Stimulated activated CD4-positive, alpha-beta T cell treated with anti-CD3 and anti-CD28 coated beads, Interleukin-2, amount 100 ng/mL, for 48 hours (primary cell): ENCODE measurements at regions not wholly inside any gene's neighbourhood (a gene's known extent, or its start where the extent isn't known, plus 50 kb on each side); places are given as distances from the start of the nearest gene placed in this dataset.

Source experiments
- DNase-seq, 2 donors: peaks; one replicate each; pipeline ENCODE4 v3.0.0-alpha.2; 2020

- no peak for DNase-seq
These were observed 118.5 kb upstream of the NWD2 start for GRCh38 chr4:37126051-37126450.

GRCh38 chr4:37130465-37130864 lies 114.1 kb upstream of the NWD2 start:
- DNase-seq: no peak

GRCh38 chr4:37132351-37132974 lies 112.1 kb upstream of the NWD2 start:
- DNase-seq: no peak

- DNase-seq: no peak
These were observed 111.6 kb upstream of the NWD2 start for GRCh38 chr4:37132975-37133360.

- DNase-seq: no peak
These were observed 106.4 kb upstream of the NWD2 start for GRCh38 chr4:37138019-37138653.

GRCh38 chr4:37138789-37139188 lies 105.8 kb upstream of the NWD2 start:
- DNase-seq: no peak

- no peak for DNase-seq
These were observed 104.6 kb upstream of the NWD2 start for GRCh38 chr4:37139987-37140386.

- no peak for DNase-seq
These were observed 98.3 kb upstream of the NWD2 start for GRCh38 chr4:37146260-37146659.

- no peak for DNase-seq
These were observed 86.9 kb upstream of the NWD2 start for GRCh38 chr4:37157476-37158167.

- no peak for DNase-seq
These were observed 83.9 kb upstream of the NWD2 start for GRCh38 chr4:37160653-37161052.

GRCh38 chr4:37165844-37166243 lies 78.7 kb upstream of the NWD2 start:
- no peak for DNase-seq

GRCh38 chr4:37169956-37170355 lies 74.6 kb upstream of the NWD2 start:
- no peak for DNase-seq

- DNase-seq: peak in 1 of 2 donors; percentile 1
These were observed 56.4 kb upstream of the NWD2 start for GRCh38 chr4:37188100-37188499.
